ENCODE measurements at regions not wholly inside any gene's neighbourhood (a gene's known extent, or its start where the extent isn't known, plus 50 kb on each side); places are given as distances from the start of the nearest gene placed in this dataset.
A peak's percentile ranks its signal among the peaks of the same experiment; 100 is the strongest.

DNA sequence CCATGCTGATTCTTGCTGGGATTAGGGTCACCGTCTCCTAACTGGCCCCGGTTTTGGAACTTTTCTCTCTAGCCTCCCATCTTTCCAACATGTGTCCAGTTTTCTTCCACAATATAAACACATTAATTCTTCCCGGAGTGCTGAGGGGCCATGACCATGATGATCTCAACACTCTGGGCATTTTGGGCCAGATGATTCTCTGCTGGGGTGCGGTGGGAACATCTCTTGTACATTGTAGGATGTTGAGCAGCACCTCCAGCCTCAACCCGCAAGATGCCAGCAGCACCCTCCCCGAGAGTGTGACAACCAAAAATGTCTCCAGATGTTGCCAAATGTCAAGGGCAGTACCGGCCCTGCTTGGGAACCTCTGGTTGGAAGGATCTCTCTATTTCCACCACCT lies 164.8 kb downstream of the TFAP2C start:
- Histone ChIP-seq H3K4me3 (no peak overlapping the region), H3K4me1 (peaks cover 13% of the 10 kb centered on the region), H3K27me3 (no peaks in the 10 kb centered on the region), H3K27ac (peak overlapping the region; percentile 30), H3K36me3 (no peaks in the 10 kb centered on the region), H3K9me3 (no peaks in the 10 kb centered on the region)
- intact Hi-C loops (cut with DNase I), result no loop called here
- no peak for DNase-seq (ENCODE audit: extremely low spot score in 2 of 2)
- TF ChIP-seq, protein P1, sequence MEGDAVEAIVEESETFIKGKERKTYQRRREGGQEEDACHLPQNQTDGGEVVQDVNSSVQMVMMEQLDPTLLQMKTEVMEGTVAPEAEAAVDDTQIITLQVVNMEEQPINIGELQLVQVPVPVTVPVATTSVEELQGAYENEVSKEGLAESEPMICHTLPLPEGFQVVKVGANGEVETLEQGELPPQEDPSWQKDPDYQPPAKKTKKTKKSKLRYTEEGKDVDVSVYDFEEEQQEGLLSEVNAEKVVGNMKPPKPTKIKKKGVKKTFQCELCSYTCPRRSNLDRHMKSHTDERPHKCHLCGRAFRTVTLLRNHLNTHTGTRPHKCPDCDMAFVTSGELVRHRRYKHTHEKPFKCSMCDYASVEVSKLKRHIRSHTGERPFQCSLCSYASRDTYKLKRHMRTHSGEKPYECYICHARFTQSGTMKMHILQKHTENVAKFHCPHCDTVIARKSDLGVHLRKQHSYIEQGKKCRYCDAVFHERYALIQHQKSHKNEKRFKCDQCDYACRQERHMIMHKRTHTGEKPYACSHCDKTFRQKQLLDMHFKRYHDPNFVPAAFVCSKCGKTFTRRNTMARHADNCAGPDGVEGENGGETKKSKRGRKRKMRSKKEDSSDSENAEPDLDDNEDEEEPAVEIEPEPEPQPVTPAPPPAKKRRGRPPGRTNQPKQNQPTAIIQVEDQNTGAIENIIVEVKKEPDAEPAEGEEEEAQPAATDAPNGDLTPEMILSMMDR (IDR thresholded peaks at IDR 0.05), result no peak
- no peak for TF ChIP-seq POLR2AphosphoS5 (IDR thresholded peaks at IDR 0.05; ENCODE audit: insufficient read depth in 1 of 2, low read depth in 1 of 2)

DNA sequence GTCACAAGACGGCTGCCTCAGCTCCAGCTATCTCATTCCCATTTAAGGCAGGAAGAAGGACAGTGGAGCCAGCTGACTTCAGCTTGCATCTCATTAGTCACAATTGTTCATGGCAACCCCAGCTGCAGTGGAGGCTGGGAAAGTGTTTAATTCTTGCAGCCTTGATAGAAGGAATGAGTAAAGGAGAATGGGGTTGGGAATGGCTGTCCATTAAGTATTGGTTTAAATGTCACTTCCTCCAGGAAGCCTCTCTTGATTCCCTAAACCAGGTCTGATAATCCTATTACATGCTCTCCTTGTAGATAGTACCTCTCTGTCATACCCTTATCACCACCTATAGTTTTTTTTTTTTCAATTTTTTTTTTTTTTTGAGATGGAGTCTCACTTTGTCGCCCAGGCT lies 166.4 kb downstream of the TFAP2C start:
- no peaks in the 10 kb centered on the region for H3K36me3 ChIP-seq
- H3K4me3 ChIP-seq, result no peak overlapping the region
- no peaks in the 10 kb centered on the region for H3K27me3 ChIP-seq
- DNase-seq (ENCODE audit: extremely low spot score in 2 of 2), result no peak
- peaks cover 8% of the 10 kb centered on the region for H3K4me1 ChIP-seq
- intact Hi-C loops (cut with DNase I), result no loop called here
- H3K9me3 ChIP-seq, result no peaks in the 10 kb centered on the region
- no peak overlapping the region for H3K27ac ChIP-seq
- TF ChIP-seq POLR2A (IDR thresholded peaks at IDR 0.05) (no peak), POLR2AphosphoS5 (IDR thresholded peaks at IDR 0.05; ENCODE audit: insufficient read depth in 1 of 2, low read depth in 1 of 2) (no peak)
- TF ChIP-seq, protein P1 (IDR thresholded peaks at IDR 0.05), result no peak

- TF ChIP-seq, protein P1 (IDR thresholded peaks at IDR 0.05), result no peak
- no peak for TF ChIP-seq POLR2AphosphoS5 (IDR thresholded peaks at IDR 0.05; ENCODE audit: insufficient read depth in 1 of 2, low read depth in 1 of 2)
- TF ChIP-seq POLR2A (IDR thresholded peaks at IDR 0.05), result no peak
- Histone ChIP-seq H3K36me3 (no peaks in the 10 kb centered on the region), H3K27ac (no peak overlapping the region), H3K9me3 (no peaks in the 10 kb centered on the region), H3K4me3 (no peak overlapping the region), H3K4me1 (peaks cover 4% of the 10 kb centered on the region), H3K27me3 (no peaks in the 10 kb centered on the region)
- intact Hi-C loops (cut with DNase I), result no loop called here
- no peak for DNase-seq (ENCODE audit: extremely low spot score in 2 of 2)
Observed at GRCh38 chr20:56796345-56796744, 167.2 kb downstream of the TFAP2C start.

GRCh38 chr20:56797023-56797422 lies 167.9 kb downstream of the TFAP2C start:
- no peak for DNase-seq (ENCODE audit: extremely low spot score in 2 of 2)
- Histone ChIP-seq H3K27ac (no peak overlapping the region), H3K27me3 (no peaks in the 10 kb centered on the region), H3K36me3 (no peaks in the 10 kb centered on the region), H3K9me3 (no peaks in the 10 kb centered on the region), H3K4me3 (no peak overlapping the region), H3K4me1 (peaks cover 4% of the 10 kb centered on the region)
- intact Hi-C loops (cut with DNase I), result no loop called here
- no peak for TF ChIP-seq POLR2A (IDR thresholded peaks at IDR 0.05)
- no peak for TF ChIP-seq POLR2AphosphoS5 (IDR thresholded peaks at IDR 0.05; ENCODE audit: insufficient read depth in 1 of 2, low read depth in 1 of 2)
- TF ChIP-seq, protein P1 (IDR thresholded peaks at IDR 0.05), result no peak

DNA sequence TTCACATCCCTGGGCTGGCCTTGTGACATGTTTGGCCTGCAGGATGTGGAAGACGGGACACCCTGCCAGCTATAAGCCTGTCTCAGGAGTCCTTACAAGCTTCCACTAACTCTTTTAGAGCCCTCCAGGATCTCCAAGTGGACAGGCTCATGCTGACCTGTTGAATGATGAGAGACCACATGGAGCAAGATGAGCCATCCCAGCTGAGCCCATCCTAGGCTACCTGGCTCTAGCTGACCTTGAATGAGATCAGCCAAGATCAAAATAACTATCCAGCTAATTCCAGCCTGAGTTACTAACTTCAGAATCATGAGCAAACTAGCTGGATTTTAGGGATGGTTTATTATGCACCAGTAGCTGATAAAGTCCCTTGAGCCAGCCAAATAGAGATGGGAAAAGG lies 169.5 kb downstream of the TFAP2C start:
- Histone ChIP-seq H3K27ac (no peak overlapping the region), H3K9me3 (no peaks in the 10 kb centered on the region), H3K36me3 (no peaks in the 10 kb centered on the region), H3K4me1 (peaks cover 14% of the 10 kb centered on the region), H3K27me3 (no peaks in the 10 kb centered on the region), H3K4me3 (no peak overlapping the region)
- intact Hi-C loops (cut with DNase I), result no loop called here
- TF ChIP-seq POLR2AphosphoS5 (IDR thresholded peaks at IDR 0.05; ENCODE audit: insufficient read depth in 1 of 2, low read depth in 1 of 2), result no peak
- TF ChIP-seq, protein P1 (IDR thresholded peaks at IDR 0.05), result no peak
- TF ChIP-seq POLR2A (IDR thresholded peaks at IDR 0.05), result no peak
- no peak for DNase-seq (ENCODE audit: extremely low spot score in 2 of 2)

All from vagina (tissue), 2 donors.